Mammary epithelial cell (primary cell): ENCODE measurements at regions not wholly inside any gene's neighbourhood (a gene's known extent, or its start where the extent isn't known, plus 50 kb on each side); places are given as distances from the start of the nearest gene placed in this dataset.

Experiments
- CTCF ChIP-seq, 2 donors: IDR thresholded peaks in 1 of 2; conservative IDR thresholded peaks in 1 of 2; 2 replicates each; pipeline ENCODE4 v1.5.1; 2011 to 2012; ENCODE audit warnings: inconsistent platforms in 2 of 2, low read length in 2 of 2, mild to moderate bottlenecking in 2 of 2, control low read depth in 1 of 2, low read depth in 1 of 2; ENCODE audit not compliant: insufficient read depth in 1 of 2; ENCODE audit errors: extremely low read depth in 1 of 2
- EZH2 ChIP-seq: IDR thresholded peaks from 2 replicates; pipeline ENCODE4 v1.6.1; 2012; ENCODE audit warnings: low read length, inconsistent platforms, borderline replicate concordance

DNA sequence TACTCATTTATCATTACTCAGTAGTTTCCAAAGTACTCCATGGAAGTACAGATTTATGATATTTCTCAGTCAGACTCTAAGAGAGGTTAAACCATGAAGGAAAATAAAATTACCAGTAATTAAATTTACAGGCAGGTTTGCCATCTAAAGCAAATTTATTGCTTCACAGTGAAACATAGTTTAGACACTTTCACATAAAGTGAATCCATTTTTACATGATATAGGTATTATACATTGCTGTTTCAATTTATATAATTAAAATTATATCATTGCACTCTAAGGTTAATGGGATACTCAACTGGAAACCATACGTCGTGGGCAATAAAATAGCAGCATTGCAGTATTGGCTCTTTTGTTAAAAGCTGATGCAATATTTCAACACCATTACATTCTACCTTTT lies 202.8 kb downstream of the SLIT2 start:
- TF ChIP-seq CTCF (conservative IDR thresholded peaks at IDR 0.05 in 1 of 2, IDR thresholded peaks at IDR 0.05 in 1 of 2; ENCODE audit: extremely low read depth in 1 of 2, insufficient read depth in 1 of 2, low read depth in 1 of 2, low read length in 2 of 2) = no peak
- TF ChIP-seq EZH2 = no peak
